ENCODE measurements at regions not wholly inside any gene's neighbourhood (a gene's known extent, or its start where the extent isn't known, plus 50 kb on each side); places are given as distances from the start of the nearest gene placed in this dataset.

DNA sequence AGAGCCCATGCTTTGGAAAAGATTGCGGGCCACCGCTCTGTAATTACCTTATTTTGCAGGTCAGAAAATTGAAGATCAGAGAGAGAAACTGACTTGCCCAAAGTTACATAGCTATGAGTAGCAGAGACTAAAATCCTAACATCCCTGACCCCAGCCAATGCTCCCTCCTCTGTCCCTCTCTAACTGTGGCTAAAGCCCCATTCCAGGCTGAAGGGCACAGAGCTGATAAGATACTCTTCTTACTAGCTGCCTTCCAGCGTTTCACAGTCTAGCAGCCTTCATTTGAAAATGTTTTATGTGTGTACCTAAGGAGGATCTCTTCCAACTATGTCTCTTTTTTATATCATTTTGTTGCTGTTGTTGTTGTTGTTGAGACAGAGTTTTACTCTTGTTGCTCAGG is 81.4 kb upstream of the LRATD1 start:
- intact Hi-C loops (cut with DNase I) = no loop called here
- H3K4me1 ChIP-seq = no peaks in the 10 kb centered on the region
- no peaks in the 10 kb centered on the region for H3K36me3 ChIP-seq
- no peak overlapping the region for H3K27ac ChIP-seq
- H3K9me3 ChIP-seq = no peaks in the 10 kb centered on the region
- H3K27me3 ChIP-seq (ENCODE audit: low read depth) = no peaks in the 10 kb centered on the region
- H3K4me3 ChIP-seq = no peak overlapping the region
- no peak for ATAC-seq
- no peak for DNase-seq
- TF ChIP-seq, protein P1, sequence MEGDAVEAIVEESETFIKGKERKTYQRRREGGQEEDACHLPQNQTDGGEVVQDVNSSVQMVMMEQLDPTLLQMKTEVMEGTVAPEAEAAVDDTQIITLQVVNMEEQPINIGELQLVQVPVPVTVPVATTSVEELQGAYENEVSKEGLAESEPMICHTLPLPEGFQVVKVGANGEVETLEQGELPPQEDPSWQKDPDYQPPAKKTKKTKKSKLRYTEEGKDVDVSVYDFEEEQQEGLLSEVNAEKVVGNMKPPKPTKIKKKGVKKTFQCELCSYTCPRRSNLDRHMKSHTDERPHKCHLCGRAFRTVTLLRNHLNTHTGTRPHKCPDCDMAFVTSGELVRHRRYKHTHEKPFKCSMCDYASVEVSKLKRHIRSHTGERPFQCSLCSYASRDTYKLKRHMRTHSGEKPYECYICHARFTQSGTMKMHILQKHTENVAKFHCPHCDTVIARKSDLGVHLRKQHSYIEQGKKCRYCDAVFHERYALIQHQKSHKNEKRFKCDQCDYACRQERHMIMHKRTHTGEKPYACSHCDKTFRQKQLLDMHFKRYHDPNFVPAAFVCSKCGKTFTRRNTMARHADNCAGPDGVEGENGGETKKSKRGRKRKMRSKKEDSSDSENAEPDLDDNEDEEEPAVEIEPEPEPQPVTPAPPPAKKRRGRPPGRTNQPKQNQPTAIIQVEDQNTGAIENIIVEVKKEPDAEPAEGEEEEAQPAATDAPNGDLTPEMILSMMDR (IDR thresholded peaks at IDR 0.05) = no peak

DNA sequence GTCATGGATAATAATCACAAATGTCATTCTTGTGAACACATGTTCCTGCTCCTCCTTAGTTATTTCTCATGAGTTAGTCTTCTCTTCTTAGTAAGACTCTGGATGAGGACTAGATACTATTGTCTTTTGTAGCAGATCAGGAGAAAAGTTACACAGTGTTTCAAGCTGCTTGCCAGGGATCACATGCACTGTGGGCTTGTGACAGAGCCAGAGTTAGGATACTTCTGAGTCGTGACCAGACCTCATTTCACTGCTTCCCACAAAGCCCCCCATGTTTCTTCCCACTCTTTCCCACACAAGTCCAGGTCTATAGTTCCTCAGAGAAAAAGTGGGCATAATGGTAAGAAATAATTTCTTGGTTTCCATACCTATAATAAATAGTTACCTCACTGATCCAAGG is 80.2 kb upstream of the LRATD1 start:
- H3K36me3 ChIP-seq = no peaks in the 10 kb centered on the region
- H3K4me1 ChIP-seq = no peaks in the 10 kb centered on the region
- H3K9me3 ChIP-seq = no peaks in the 10 kb centered on the region
- no peak overlapping the region for H3K27ac ChIP-seq
- intact Hi-C loops (cut with DNase I) = no loop called here
- no peaks in the 10 kb centered on the region for H3K27me3 ChIP-seq (ENCODE audit: low read depth)
- ATAC-seq (no peak), DNase-seq (no peak)
- no peak overlapping the region for H3K4me3 ChIP-seq
- TF ChIP-seq, protein P1 (IDR thresholded peaks at IDR 0.05) = no peak

DNA sequence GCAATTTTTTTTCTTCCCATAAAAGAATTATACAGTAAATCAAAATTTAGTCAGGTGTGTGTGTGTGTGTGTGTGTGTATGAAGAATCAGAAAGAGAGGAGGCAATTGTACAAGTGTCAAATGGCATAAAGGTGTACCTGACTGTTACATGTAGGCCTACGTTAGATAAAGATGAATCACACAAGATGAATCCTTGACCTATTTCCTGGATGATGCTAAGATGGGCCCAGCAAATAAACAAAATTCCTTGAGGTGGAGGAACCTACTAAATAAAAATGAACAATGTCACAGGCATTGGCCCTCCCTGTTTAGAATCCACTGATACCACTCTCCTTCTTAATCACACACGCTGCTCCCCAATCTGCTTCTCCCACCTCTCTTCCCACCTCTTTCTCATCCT is 79.7 kb upstream of the LRATD1 start:
- no peak overlapping the region for H3K27ac ChIP-seq
- intact Hi-C loops (cut with DNase I) = no loop called here
- DNase-seq = no peak
- no peaks in the 10 kb centered on the region for H3K36me3 ChIP-seq
- no peak for ATAC-seq
- no peak overlapping the region for H3K4me3 ChIP-seq
- H3K4me1 ChIP-seq = no peaks in the 10 kb centered on the region
- H3K9me3 ChIP-seq = no peaks in the 10 kb centered on the region
- TF ChIP-seq, protein P1 (IDR thresholded peaks at IDR 0.05) = no peak
- no peaks in the 10 kb centered on the region for H3K27me3 ChIP-seq (ENCODE audit: low read depth)

DNA sequence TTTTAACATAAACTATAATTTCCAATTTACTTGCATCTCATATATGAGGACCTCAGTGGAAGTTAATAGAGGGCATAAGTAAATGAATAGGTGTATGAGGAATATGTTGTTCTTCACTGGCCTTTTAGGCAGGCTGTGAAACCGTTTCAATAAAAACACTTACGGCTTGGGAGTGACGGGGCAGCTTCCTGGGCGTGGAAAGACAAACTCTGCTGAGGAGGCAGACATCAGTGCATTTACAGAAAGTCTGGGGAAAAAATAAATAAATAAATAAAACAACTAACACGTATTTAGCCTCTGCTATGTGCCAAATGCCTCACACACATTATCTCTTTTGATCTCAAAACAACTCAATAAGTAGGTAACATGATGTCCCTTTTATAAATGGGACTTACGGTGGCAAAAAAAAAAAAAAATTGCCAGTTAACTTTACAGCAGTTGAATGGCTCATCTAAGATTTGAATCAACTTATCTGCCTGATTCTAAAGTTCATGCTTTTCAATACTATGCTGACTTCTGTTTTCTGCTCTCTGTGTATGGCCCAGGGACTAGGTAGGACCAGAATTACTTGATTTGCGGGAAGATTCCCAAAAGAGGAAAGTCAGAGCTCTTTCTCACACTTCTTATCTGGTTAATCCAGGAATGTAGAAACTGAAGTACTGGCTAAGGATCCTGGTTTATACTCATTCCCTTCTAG is 77.5 kb upstream of the LRATD1 start:
- Histone ChIP-seq H3K27ac (no peak overlapping the region), H3K9me3 (no peaks in the 10 kb centered on the region), H3K27me3 (ENCODE audit: low read depth) (no peaks in the 10 kb centered on the region), H3K4me3 (no peak overlapping the region), H3K4me1 (no peaks in the 10 kb centered on the region), H3K36me3 (no peaks in the 10 kb centered on the region)
- ATAC-seq = no peak
- TF ChIP-seq, protein P1 (IDR thresholded peaks at IDR 0.05) = no peak
- intact Hi-C loops (cut with DNase I) = no loop called here
- no peak for DNase-seq

DNA sequence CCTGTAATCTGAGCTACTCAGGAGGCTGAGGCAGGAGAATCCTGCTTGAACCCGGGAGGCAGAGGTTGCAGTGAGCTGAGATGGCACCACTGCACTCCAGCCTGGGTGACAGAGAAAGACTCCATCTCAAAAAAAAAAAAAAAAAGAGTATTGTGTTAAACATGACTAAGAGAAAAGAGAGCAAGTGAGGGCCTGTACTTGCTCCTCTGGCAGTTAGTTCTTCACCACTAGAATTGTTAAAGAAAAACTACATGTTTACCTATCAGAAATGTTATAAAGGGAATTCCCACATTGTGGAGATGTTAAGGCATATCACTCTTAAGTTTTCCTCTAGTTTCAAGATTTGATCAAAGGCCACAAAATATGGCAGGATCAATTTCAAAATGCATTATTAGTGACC is 75.4 kb upstream of the LRATD1 start:
- TF ChIP-seq, protein P1 (IDR thresholded peaks at IDR 0.05) = no peak
- no peak overlapping the region for H3K4me3 ChIP-seq
- intact Hi-C loops (cut with DNase I) = no loop called here
- H3K27ac ChIP-seq = no peak overlapping the region
- H3K36me3 ChIP-seq = no peaks in the 10 kb centered on the region
- no peak for ATAC-seq
- H3K4me1 ChIP-seq = no peaks in the 10 kb centered on the region
- no peak for DNase-seq
- H3K9me3 ChIP-seq = no peaks in the 10 kb centered on the region
- H3K27me3 ChIP-seq (ENCODE audit: low read depth) = no peaks in the 10 kb centered on the region

Measured in lower lobe of right lung (tissue), 2 donors.